ENCODE measurements at regions not wholly inside any gene's neighbourhood (a gene's known extent, or its start where the extent isn't known, plus 50 kb on each side); places are given as distances from the start of the nearest gene placed in this dataset.
A peak's percentile ranks its signal among the peaks of the same experiment; 100 is the strongest.
"Not testable (repeated sequence)": the region's sequence is repeated elsewhere in the genome, so short reads cannot be mapped to it uniquely, and the experiment has no call there.

DNA sequence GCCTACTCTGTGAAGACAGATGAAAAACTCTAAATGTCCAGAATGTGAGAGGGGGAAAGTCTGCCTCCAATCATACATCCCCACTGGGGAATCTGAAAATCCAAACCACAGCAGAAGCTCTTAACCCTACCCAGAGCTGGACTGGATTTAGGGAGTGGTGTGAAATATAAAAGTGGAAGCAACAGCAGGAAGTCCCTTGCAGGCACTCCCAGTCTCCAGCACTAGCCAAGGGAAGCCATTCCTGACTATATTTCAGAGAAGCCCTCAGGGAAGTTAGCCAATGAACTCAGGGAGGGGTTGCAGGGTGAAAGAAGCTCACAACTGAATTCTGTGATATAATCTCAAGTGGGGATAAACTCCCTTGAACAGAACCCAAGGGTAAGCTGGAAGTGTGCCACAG, 51.5 kb downstream of the CRPPA start:
- Mint-ChIP-seq H3K9me3 (no peaks in the 10 kb centered on the region), H3K4me1 (peaks cover 0 to 1% (median 0%) of the 10 kb centered on the region in 3 donors), H3K27me3 (no peaks in the 10 kb centered on the region), H3K27ac (no peak overlapping the region), H3K36me3 (no peaks in the 10 kb centered on the region), H3K4me3 (peak overlapping the region in 1 of 4 donors; percentile 53)

DNA sequence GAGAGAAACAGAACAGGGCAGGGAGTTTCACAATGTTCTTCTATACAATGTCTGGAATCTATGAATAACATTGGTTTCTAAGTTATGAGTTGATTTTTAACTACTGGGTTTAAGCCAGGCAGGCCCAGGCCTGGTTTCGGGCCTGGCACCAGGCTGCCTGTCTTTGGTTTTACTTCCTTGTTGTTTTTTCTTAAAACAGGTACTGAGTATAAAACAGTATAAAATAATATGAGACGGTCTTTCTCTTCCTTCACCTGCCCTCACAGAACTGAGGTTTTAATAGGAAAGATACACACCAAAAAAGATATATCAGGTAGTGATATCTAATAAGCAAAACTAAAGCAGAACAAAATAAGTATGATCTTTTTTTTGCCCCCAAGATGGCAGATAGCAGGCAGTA, 52.0 kb downstream of the CRPPA start:
- not testable (repeated sequence) for H3K4me3 Mint-ChIP-seq, H3K36me3 Mint-ChIP-seq, H3K4me1 Mint-ChIP-seq, H3K9me3 Mint-ChIP-seq, H3K27me3 Mint-ChIP-seq, H3K27ac Mint-ChIP-seq

DNA sequence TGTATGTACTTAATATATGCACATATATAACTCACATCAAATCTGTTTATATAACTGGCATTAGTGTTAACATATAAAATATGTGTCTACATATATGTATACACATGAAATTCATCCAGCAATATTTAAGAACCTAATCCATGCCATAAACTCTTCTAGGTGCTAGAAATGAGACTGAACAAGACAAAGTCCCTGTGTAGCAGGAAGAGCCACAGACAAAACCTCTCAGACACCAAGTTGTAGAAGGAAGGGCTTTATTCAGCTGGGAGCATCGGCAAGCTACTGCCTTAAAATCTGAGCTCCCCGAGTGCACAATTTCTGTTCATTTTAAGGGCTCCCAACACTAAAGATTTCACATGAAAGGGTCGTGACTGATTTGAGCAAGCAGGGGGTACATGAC, 52.5 kb downstream of the CRPPA start:
- peaks cover 0 to 1% (median 0%) of the 10 kb centered on the region in 3 donors for H3K4me1 Mint-ChIP-seq
- H3K36me3 Mint-ChIP-seq, result no peaks in the 10 kb centered on the region
- H3K4me3 Mint-ChIP-seq, result no peak overlapping the region
- no peak overlapping the region for H3K27ac Mint-ChIP-seq
- H3K9me3 Mint-ChIP-seq, result no peaks in the 10 kb centered on the region
- H3K27me3 Mint-ChIP-seq, result no peaks in the 10 kb centered on the region

DNA sequence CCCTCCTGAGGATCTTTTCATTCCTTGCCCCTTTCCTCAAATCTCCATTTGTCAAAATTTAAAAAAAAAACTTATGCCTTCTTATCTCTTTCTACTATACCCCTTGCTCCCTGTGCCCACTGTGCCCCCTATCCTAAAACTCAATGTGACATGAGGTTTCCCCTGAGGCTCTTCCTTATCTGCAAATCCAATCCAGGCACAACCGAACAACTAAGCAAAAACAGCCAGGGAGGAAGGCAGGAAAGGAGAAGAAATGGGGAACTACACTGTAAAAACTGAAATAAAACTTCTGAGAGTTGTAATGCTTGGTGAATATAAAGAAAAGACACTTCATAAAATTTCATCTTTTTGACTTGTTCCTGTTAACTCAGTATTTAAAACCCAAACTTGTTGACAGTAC, 54.2 kb downstream of the CRPPA start:
- peaks cover 0 to 1% (median 0%) of the 10 kb centered on the region in 3 donors for H3K4me1 Mint-ChIP-seq
- no peaks in the 10 kb centered on the region for H3K36me3 Mint-ChIP-seq
- H3K27ac Mint-ChIP-seq, result no peak overlapping the region
- H3K27me3 Mint-ChIP-seq, result no peaks in the 10 kb centered on the region
- no peaks in the 10 kb centered on the region for H3K9me3 Mint-ChIP-seq
- no peak overlapping the region for H3K4me3 Mint-ChIP-seq

DNA sequence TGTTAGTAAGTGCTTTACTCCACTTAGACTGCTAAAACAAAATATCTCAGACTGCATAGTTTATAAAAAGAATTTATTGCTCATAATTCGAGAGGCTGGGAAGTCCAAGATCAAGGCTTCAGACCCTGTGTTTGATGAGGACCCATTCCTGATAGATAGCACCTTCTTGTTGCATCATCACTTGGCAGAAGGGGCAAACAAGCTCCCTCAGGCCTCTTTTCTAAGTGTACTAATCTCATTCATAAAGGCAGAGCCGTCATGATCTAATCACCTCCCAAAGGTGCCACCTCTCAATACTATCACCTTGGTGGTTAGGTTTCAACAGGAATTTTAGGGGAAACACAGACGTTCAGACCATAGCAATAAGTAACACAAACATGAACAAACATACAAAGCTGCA, 55.4 kb downstream of the CRPPA start:
- Mint-ChIP-seq H3K4me1 (peaks cover 0 to 1% (median 0%) of the 10 kb centered on the region in 3 donors), H3K9me3 (no peaks in the 10 kb centered on the region), H3K4me3 (no peak overlapping the region), H3K27me3 (no peaks in the 10 kb centered on the region), H3K27ac (no peak overlapping the region), H3K36me3 (no peaks in the 10 kb centered on the region)

DNA sequence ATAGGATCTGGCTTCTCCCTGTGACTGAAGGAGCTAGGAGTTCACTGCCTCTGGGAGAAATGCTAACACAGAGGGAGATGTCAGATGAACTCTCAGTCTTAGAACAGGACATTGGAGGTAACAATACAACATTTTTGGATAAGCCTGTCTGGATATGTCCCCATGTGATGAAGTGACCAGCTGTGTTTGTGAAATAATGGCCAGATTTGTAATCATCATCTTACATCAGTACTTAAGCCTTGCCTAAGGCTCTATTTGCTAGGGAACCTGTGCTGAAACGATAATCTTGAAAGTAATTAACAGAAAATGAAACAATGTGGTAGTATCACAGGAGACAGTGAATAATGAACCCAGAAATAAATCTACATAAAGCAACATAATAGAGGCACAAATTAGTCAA, 56.2 kb downstream of the CRPPA start:
- Mint-ChIP-seq H3K27ac (no peak overlapping the region), H3K4me1 (peaks cover 0 to 1% (median 0%) of the 10 kb centered on the region in 3 donors), H3K9me3 (no peaks in the 10 kb centered on the region), H3K4me3 (no peak overlapping the region), H3K36me3 (no peaks in the 10 kb centered on the region), H3K27me3 (no peaks in the 10 kb centered on the region)

DNA sequence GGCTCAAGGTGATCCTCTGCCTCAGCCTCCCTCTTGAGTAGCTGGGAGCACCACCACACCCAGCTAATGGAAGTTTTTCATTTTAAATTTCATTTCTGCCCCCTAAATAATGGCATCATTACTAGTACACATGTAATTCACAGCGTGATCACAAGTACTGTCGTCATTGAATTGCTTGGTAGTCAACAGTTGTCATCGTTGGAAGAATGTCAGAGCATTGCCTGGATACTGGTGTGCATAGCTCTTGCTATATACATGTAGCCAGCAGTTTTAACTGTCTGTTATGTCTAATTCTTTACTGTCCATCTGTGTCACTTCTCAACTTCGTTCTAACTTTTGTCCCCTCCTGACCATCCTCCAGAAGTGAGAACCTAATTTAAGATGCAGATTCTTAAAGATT, 62.1 kb downstream of the CRPPA start:
- no peak overlapping the region for H3K27ac Mint-ChIP-seq
- H3K4me3 Mint-ChIP-seq, result no peak overlapping the region
- no peaks in the 10 kb centered on the region for H3K36me3 Mint-ChIP-seq
- H3K9me3 Mint-ChIP-seq, result peaks cover 0 to 4% (median 0%) of the 10 kb centered on the region in 3 donors
- no peaks in the 10 kb centered on the region for H3K4me1 Mint-ChIP-seq
- H3K27me3 Mint-ChIP-seq, result no peaks in the 10 kb centered on the region

DNA sequence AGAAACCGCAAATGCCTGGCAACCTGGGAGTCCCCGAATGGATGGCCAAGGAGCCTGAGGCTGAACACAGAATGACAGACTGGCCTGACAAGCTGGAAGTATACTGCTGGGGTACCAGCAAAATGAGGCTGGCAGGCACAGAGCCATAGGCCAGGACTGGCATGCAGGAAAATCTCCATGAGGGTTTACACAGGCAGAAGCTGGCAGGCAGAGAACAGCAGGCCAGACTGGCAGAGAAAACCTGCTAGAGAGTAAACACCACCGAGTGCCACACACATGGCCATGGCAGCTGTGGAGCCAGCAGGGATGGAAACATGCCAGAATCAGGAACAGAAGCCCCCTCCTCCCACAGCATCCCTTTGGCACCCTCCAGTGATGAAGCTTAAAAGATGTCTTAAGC, 63.4 kb downstream of the CRPPA start:
- Mint-ChIP-seq H3K4me3 (no peak overlapping the region), H3K27me3 (no peaks in the 10 kb centered on the region), H3K9me3 (peaks cover 0 to 4% (median 0%) of the 10 kb centered on the region in 3 donors), H3K27ac (no peak overlapping the region), H3K4me1 (no peaks in the 10 kb centered on the region), H3K36me3 (peaks cover 2% of the 10 kb centered on the region)

DNA sequence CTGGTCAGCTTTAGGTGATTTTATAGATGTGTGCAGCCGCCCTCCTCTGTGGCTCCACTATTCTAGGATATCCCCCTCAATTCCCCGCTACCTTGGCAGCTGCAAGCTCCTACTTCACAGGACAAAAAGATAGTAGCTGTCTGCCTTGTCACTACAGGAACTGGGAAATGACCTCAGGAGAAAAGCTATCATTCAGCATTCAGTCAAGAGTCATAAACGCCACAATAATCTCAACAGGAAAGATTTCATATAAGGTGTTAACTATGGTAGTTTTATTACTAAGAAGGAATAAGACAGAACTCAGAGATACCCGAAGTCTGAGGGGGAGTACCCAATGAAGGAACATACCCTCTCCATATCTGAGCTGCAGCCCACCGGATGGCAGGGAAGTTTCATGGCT, 63.9 kb downstream of the CRPPA start:
- peaks cover 2% of the 10 kb centered on the region for H3K36me3 Mint-ChIP-seq
- no peak overlapping the region for H3K4me3 Mint-ChIP-seq
- no peaks in the 10 kb centered on the region for H3K4me1 Mint-ChIP-seq

DNA sequence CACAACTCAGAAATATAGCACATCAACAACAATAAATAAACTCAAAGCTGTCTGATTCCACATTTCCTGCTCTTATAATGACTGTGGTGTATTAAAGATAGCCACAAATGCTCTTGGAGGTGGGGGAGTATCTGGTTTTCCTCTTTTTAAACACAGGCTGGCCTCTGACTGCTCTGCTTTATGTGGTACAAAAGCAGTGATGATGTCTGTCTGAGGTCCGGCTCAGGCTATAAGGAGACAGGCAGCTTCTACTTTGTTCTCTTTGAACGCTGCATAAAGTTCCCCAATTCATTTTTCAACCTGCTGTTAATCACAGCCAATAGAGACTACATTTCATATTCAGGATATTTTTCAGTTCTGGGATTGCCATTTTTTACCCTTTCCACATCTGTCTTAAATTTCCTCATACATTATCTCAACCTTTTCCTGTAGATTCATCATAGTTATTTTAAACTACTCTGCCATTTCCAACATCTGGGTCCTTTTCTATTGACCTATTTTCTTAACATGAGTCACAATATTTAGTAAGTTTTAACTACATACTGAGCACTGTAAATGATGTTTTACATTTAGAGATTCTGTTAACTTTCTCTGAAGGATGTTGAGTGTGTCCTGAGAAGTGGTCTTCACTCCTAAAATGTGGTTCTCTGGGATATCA, 64.9 kb downstream of the CRPPA start:
- no peaks in the 10 kb centered on the region for H3K27me3 Mint-ChIP-seq

More for the DNA sequence above, 63.9 kb downstream of the CRPPA start:
- Mint-ChIP-seq H3K9me3 (peaks cover 0 to 4% (median 0%) of the 10 kb centered on the region in 3 donors), H3K27ac (no peak overlapping the region), H3K27me3 (no peaks in the 10 kb centered on the region)

DNA sequence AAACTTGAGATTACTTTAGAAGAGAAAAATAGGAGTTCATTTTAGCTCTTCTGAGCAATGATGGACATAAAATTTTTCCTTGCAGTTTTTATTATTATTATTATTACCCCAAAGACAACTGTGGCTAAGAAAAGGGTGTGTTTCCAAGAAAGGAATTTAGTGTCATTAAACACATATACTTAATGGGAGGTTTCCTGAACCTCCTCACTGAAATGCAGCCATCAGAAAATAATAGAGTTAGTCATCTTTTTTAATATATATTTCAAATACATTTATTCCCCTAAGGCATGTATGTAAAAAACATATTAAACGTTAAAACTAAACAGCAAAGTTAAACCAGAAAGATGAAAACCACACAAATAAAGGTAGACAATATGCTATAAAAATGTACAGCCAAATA, 66.8 kb downstream of the CRPPA start:
- Mint-ChIP-seq H3K4me1 (no peaks in the 10 kb centered on the region), H3K27ac (no peak overlapping the region)

More for the DNA sequence above, 64.9 kb downstream of the CRPPA start:
- H3K36me3 Mint-ChIP-seq, result peaks cover 2% of the 10 kb centered on the region
- H3K4me3 Mint-ChIP-seq, result no peak overlapping the region
- H3K4me1 Mint-ChIP-seq, result no peaks in the 10 kb centered on the region
- peaks cover 0 to 4% (median 2%) of the 10 kb centered on the region in 3 donors for H3K9me3 Mint-ChIP-seq
- no peak overlapping the region for H3K27ac Mint-ChIP-seq

DNA sequence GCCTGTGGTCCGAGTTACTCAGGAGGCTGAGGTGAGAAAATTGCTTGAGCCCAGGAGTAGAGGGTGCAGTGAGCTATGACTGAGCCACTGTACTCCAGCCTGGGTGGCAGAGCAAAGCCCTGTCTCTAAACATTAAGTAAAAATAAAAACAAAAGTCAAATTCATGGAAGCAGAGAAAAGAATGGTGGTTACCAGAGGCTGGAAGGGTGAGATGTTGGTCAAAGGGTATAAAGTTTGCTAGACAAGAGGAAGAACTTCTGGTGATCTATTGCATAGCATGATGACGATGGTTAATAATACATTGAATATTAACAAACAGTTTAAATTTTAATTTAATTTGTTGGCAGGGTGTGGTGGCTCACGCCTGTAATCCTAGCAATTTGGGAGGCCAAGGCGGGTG, 68.1 kb downstream of the CRPPA start:
- H3K27me3 Mint-ChIP-seq, result no peaks in the 10 kb centered on the region
- H3K4me3 Mint-ChIP-seq, result no peak overlapping the region
- H3K27ac Mint-ChIP-seq, result no peak overlapping the region
- H3K36me3 Mint-ChIP-seq, result peaks cover 4% of the 10 kb centered on the region
- H3K9me3 Mint-ChIP-seq, result peaks cover 9 to 17% (median 10%) of the 10 kb centered on the region in 3 donors
- no peaks in the 10 kb centered on the region for H3K4me1 Mint-ChIP-seq

More for the DNA sequence above, 66.8 kb downstream of the CRPPA start:
- peaks cover 4 to 11% (median 8%) of the 10 kb centered on the region in 3 donors for H3K9me3 Mint-ChIP-seq
- no peak overlapping the region for H3K4me3 Mint-ChIP-seq
- H3K27me3 Mint-ChIP-seq, result no peaks in the 10 kb centered on the region
- H3K36me3 Mint-ChIP-seq, result peaks cover 2% of the 10 kb centered on the region

DNA sequence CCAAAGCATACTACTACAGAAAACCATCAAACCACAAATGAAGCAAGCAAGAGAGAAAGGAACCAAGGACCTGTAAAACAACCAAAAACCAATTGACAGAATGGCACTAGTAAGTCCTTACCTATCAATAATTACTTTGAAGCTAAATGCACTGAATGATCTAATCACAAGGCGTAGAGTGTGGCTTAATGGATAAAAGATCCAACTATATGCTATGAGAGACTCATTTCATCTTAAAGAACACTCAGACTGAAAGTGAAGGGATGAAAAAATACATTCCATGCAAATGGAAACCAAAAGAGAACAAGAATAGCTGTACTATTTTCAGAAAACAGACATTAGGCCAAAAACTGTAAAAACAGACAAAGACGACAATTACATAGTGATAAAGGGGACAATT, 70.7 kb downstream of the CRPPA start:
- Mint-ChIP-seq H3K4me1 (no peaks in the 10 kb centered on the region), H3K9me3 (peaks cover 9 to 17% (median 12%) of the 10 kb centered on the region in 3 donors), H3K27me3 (no peaks in the 10 kb centered on the region), H3K4me3 (no peak overlapping the region), H3K27ac (no peak overlapping the region), H3K36me3 (peaks cover 4% of the 10 kb centered on the region)

DNA sequence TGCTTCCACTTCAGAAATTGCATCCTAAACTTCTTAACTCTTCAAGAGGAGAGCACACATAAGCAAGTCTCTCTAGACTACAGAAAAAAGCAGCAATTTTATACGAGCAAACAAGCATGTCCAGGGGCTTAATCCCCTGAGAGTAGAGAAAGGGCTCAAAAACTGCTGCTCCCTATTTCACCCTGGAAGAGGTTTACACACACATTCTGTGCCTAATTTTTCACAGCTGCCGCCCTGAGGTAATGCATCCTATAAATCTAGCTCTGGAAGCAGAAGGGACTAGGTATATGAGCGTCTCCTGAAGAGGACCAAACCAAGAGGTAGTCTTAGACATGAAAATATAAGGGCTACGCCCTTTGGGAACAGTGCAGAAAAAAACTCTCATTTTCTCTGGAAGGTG, 73.1 kb downstream of the CRPPA start:
- no peaks in the 10 kb centered on the region for H3K27me3 Mint-ChIP-seq
- H3K4me1 Mint-ChIP-seq, result no peaks in the 10 kb centered on the region
- H3K4me3 Mint-ChIP-seq, result no peak overlapping the region
- H3K36me3 Mint-ChIP-seq, result peaks cover 7% of the 10 kb centered on the region
- peaks cover 10 to 29% (median 20%) of the 10 kb centered on the region in 3 donors for H3K9me3 Mint-ChIP-seq
- no peak overlapping the region for H3K27ac Mint-ChIP-seq

DNA sequence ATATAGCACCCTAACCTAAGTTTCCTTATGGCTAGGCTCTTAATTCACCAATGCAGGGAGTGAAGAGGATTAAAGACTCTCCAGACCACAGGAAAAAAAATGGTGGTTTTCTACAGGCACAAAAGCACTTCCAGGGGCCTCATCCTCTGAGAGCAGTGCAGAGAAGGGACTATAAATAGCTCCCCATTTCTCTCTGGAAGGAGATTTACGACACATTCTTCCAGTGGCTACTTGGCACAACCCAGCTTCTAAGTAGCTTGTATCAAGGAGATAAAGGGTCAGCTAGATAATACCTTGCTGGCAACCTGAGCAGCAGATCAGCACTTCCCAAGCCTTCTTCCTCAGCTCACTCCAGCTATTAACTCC, 73.5 kb downstream of the CRPPA start:
- Mint-ChIP-seq H3K4me1 (no peaks in the 10 kb centered on the region), H3K27ac (no peak overlapping the region), H3K27me3 (no peaks in the 10 kb centered on the region), H3K9me3 (peaks cover 10 to 29% (median 20%) of the 10 kb centered on the region in 3 donors), H3K36me3 (peaks cover 6% of the 10 kb centered on the region), H3K4me3 (no peak overlapping the region)

DNA sequence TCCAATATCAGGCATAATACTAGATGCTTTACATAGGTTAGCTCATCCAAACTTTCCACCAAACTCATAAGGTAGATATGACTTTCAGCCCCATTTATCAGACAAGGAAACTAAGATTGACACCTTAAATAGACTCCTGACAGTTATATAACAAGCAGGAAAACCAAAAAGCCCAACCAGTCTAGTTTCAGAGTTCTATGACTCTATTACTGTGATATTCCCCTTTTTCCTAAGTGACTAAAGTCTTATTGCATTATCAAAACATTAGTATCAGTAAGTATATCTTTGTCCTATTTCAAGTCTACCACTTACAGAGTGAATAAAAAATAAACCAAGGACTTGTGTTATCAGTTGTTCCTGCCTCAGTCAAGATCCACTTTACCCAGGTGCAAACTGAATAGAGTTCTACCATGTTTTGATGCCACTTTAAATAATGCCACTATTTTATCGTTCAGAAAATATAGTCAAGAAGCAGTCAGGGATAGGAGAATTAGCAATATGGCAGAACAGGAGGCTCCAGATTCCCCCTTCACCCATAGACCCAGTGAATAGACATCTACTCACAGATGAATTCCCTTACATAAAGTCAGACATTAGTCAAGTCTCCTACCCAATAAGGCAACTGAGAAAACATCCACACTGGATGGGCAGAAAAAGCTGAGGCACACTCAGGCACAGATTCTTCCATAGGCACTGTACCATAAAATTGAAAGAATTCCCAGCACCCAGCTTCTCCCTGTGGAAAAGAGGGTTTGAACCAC, 74.1 kb downstream of the CRPPA start:
- Mint-ChIP-seq H3K4me3 (no peak overlapping the region), H3K36me3 (peaks cover 6% of the 10 kb centered on the region), H3K27ac (no peak overlapping the region), H3K4me1 (no peaks in the 10 kb centered on the region), H3K27me3 (no peaks in the 10 kb centered on the region), H3K9me3 (peaks cover 10 to 29% (median 20%) of the 10 kb centered on the region in 3 donors)

All from IgD-negative memory B cell (primary cell).